MM.1S (cell line): ENCODE measurements at regions not wholly inside any gene's neighbourhood (a gene's known extent, or its start where the extent isn't known, plus 50 kb on each side); places are given as distances from the start of the nearest gene placed in this dataset.

Experiments
- DNase-seq: peaks from one replicate; pipeline ENCODE4 v3.0.0-alpha.2; 2015
- H2AFZ ChIP-seq: fragments of 300-600 bp; sonication (generic); 2 replicates; pipeline ENCODE4 v1.6.0; 2016; ENCODE audit warnings: antibody characterized with exemption, low read length
- H3F3A ChIP-seq: fragments of 300-600 bp; sonication (generic); 2 replicates; pipeline ENCODE4 v1.6.1; 2016; ENCODE audit warnings: mild to moderate bottlenecking, antibody characterized with exemption, low read length, moderate library complexity, mixed read lengths; ENCODE audit not compliant: insufficient read depth
- H3K27ac ChIP-seq: fragments of 300-600 bp; sonication (generic); 2 replicates; pipeline ENCODE4 v1.5.1; 2016; ENCODE audit warnings: mild to moderate bottlenecking, low read length
- H3K27me3 ChIP-seq: fragments of 300-600 bp; sonication (generic); replicated peaks from 2 replicates; pipeline ENCODE4 v1.6.0; 2016; ENCODE audit warnings: low read length; ENCODE audit not compliant: insufficient read depth
- H3K36me3 ChIP-seq: fragments of 300-600 bp; sonication (generic); replicated peaks from 2 replicates; pipeline ENCODE4 v1.6.1; 2016; ENCODE audit warnings: mild to moderate bottlenecking, low read length, mixed read lengths; ENCODE audit not compliant: insufficient read depth
- H3K4me1 ChIP-seq: fragments of 300-600 bp; sonication (generic); 2 replicates; pipeline ENCODE4 v1.6.1; 2016; ENCODE audit warnings: low read length, mixed read lengths
- H3K4me2 ChIP-seq: fragments of 300-600 bp; sonication (generic); 2 replicates; pipeline ENCODE4 v1.6.0; 2016; ENCODE audit warnings: low read depth, low read length
- H3K4me3 ChIP-seq: fragments of 300-600 bp; sonication (generic); 2 replicates; pipeline ENCODE4 v1.5.1; 2016; ENCODE audit warnings: low read length, mixed read lengths
- H3K79me2 ChIP-seq: fragments of 300-600 bp; sonication (generic); 2 replicates; pipeline ENCODE4 v1.6.1; 2016; ENCODE audit warnings: mixed run types, low read length, mixed read lengths
- H3K9ac ChIP-seq: fragments of 300-600 bp; sonication (generic); 2 replicates; pipeline ENCODE4 v1.6.1; 2016; ENCODE audit warnings: low read length, mixed read lengths
- H3K9me2 ChIP-seq: fragments of 300-600 bp; sonication (generic); replicated peaks from 2 replicates; pipeline ENCODE4 v1.6.1; 2016; ENCODE audit warnings: mild to moderate bottlenecking, low read length, mixed read lengths; ENCODE audit not compliant: insufficient read depth
- H3K9me3 ChIP-seq: fragments of 300-600 bp; sonication (generic); replicated peaks from 2 replicates; pipeline ENCODE4 v1.6.1; 2016; ENCODE audit warnings: mild to moderate bottlenecking, low read length, mixed read lengths; ENCODE audit not compliant: insufficient read depth
- H4K20me1 ChIP-seq: fragments of 300-600 bp; sonication (generic); 2 replicates; pipeline ENCODE4 v1.6.1; 2016; ENCODE audit warnings: mild to moderate bottlenecking, low read length, moderate library complexity, mixed read lengths; ENCODE audit not compliant: insufficient read depth
- CTCF ChIP-seq: fragments of 300-600 bp; sonication (generic); IDR thresholded peaks from 2 replicates; pipeline ENCODE4 v1.5.1; 2016; ENCODE audit warnings: antibody characterized with exemption, low read length, mixed read lengths
- EZH2 ChIP-seq: fragments of 300-600 bp; sonication (generic); optimal IDR thresholded peaks from 2 replicates; pipeline ENCODE3; 2017; ENCODE audit warnings: low read depth, mild to moderate bottlenecking, antibody characterized with exemption, low read length, mixed read lengths
- EZH2phosphoT487 ChIP-seq: fragments of 300-600 bp; sonication (generic); IDR thresholded peaks from 2 replicates; pipeline ENCODE4 v1.6.1; 2018; ENCODE audit warnings: antibody characterized with exemption, low read length

GRCh38 chr20:63061051-63061770 is 54.4 kb upstream of the BHLHE23 start:
- Histone ChIP-seq H3K36me3 (no peaks in the 10 kb centered on the region), H3K79me2 (no peaks in the 10 kb centered on the region), H3K9ac (no peak overlapping the region), H2AFZ (no peak overlapping the region), H4K20me1 (no peaks in the 10 kb centered on the region), H3K27me3 (peaks cover 94% of the 10 kb centered on the region), H3K4me2 (no peak overlapping the region), H3K4me3 (no peak overlapping the region), H3K4me1 (no peaks in the 10 kb centered on the region), H3K9me2 (no peaks in the 10 kb centered on the region), H3K27ac (no peak overlapping the region), H3F3A (no peaks in the 10 kb centered on the region), H3K9me3 (no peaks in the 10 kb centered on the region)
- DNase-seq = no peak
- TF ChIP-seq CTCF (no peak), EZH2 (no peak), EZH2phosphoT487 (no peak)

- Histone ChIP-seq H3K9me3 (no peaks in the 10 kb centered on the region), H2AFZ (no peak overlapping the region), H4K20me1 (no peaks in the 10 kb centered on the region), H3K4me1 (no peaks in the 10 kb centered on the region), H3K27ac (no peak overlapping the region), H3K36me3 (no peaks in the 10 kb centered on the region), H3K79me2 (no peaks in the 10 kb centered on the region), H3K4me3 (no peak overlapping the region), H3K4me2 (no peak overlapping the region), H3K27me3 (peaks cover 94% of the 10 kb centered on the region), H3F3A (no peaks in the 10 kb centered on the region), H3K9ac (no peak overlapping the region), H3K9me2 (no peaks in the 10 kb centered on the region)
- no peak for DNase-seq
- TF ChIP-seq EZH2 = no peak
- no peak for TF ChIP-seq EZH2phosphoT487
- no peak for TF ChIP-seq CTCF
Observed at GRCh38 chr20:63060057-63060991, 53.6 kb upstream of the BHLHE23 start.

DNA sequence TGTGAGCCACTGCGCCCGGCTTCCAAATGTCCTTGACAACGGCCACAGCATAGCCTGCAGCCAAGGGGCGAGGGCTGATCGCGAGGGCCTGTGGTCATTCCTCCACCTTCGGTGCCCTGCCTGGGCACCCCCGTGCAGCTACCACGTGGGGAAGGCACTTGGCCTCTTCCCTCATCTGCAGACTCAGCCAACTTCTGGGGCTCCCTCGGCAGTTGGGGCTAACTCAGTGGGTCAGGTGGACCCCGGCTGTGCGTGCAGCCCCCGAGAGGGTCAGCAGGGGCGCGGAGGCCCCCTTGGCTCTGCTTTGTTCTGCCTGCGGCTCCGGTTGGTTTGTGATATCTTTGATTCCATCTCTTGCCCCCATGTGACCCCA is 52.9 kb upstream of the BHLHE23 start:
- TF ChIP-seq EZH2 (no peak), CTCF (no peak), EZH2phosphoT487 (no peak)
- Histone ChIP-seq H3K4me2 (no peak overlapping the region), H3K27ac (no peak overlapping the region), H3K27me3 (peaks cover 94% of the 10 kb centered on the region), H2AFZ (no peak overlapping the region), H3K36me3 (no peaks in the 10 kb centered on the region), H3K9ac (no peak overlapping the region), H3K9me2 (no peaks in the 10 kb centered on the region), H3K9me3 (no peaks in the 10 kb centered on the region), H3K79me2 (no peaks in the 10 kb centered on the region), H4K20me1 (no peaks in the 10 kb centered on the region), H3K4me1 (no peaks in the 10 kb centered on the region), H3F3A (no peaks in the 10 kb centered on the region), H3K4me3 (no peak overlapping the region)
- DNase-seq = no peak
